Sigmoid colon (tissue), 4 donors: ENCODE measurements at regions not wholly inside any gene's neighbourhood (a gene's known extent, or its start where the extent isn't known, plus 50 kb on each side); places are given as distances from the start of the nearest gene placed in this dataset.

Source experiments
- CTCF ChIP-seq, 4 experiments: fragments of 450-650 bp in 3 of 4; fragments of 200-600 bp in 1 of 4; IDR thresholded peaks; one replicate each; pipeline ENCODE4 v1.5.1; 2016 to 2019; ENCODE audit warnings: antibody characterized with exemption in 4 of 4, mild to moderate bottlenecking in 3 of 4, moderate library complexity in 2 of 4
- EP300 ChIP-seq, 4 donors: sonication (generic); formaldehyde crosslinking; IDR thresholded peaks; one replicate each; pipeline ENCODE4 v1.6.1; 2017; ENCODE audit warnings: antibody characterized with exemption in 4 of 4
- POLR2A ChIP-seq, 2 donors: fragments of 450-650 bp; IDR thresholded peaks; one replicate each; pipeline ENCODE4 v1.6.1; 2016; ENCODE audit warnings: antibody characterized with exemption in 2 of 2, mild to moderate bottlenecking in 2 of 2, moderate library complexity in 2 of 2
- POLR2AphosphoS5 ChIP-seq, 4 donors: sonication (generic); formaldehyde crosslinking; IDR thresholded peaks; one replicate each; pipeline ENCODE4 v1.6.1; 2017; ENCODE audit warnings: antibody characterized with exemption in 4 of 4

GRCh38 chr1:232486006-232486405, 143.9 kb downstream of the SIPA1L2 start:
- no peak for TF ChIP-seq CTCF (IDR thresholded peaks at IDR 0.05)
- no peak for TF ChIP-seq POLR2A (IDR thresholded peaks at IDR 0.05)
- no peak for TF ChIP-seq EP300 (IDR thresholded peaks at IDR 0.05)
- no peak for TF ChIP-seq POLR2AphosphoS5 (IDR thresholded peaks at IDR 0.05)
